CD4-positive, alpha-beta T cell treated with Interleukin-4 for 4 hours (primary cell): ENCODE measurements at regions not wholly inside any gene's neighbourhood (a gene's known extent, or its start where the extent isn't known, plus 50 kb on each side); places are given as distances from the start of the nearest gene placed in this dataset.

Experiments used
- DNase-seq: peaks from one replicate; pipeline ENCODE4 v3.0.0-alpha.2; 2020

GRCh38 chr10:28393956-28394568, 91.2 kb upstream of the MPP7 start:
- peak; percentile 60 for DNase-seq

DNA sequence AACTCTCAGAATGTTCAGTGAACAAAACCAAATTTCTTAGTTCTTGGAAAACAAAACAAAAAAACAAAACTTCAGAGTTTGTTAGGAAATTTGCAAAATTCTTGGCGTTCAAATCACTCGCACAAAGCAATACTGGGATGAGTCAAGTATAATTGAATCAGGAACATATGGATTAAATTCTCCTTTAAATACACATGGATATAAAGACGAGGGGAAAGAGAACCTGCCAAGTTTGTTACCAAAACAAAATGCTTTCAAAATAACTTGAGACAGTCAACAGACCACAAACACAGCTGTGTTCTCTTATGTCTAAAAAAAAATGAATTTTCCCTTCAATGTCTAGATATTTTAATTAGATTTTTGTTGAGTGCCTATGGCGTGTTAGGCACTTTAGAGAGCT, 93.5 kb upstream of the MPP7 start:
- DNase-seq = no peak

DNA sequence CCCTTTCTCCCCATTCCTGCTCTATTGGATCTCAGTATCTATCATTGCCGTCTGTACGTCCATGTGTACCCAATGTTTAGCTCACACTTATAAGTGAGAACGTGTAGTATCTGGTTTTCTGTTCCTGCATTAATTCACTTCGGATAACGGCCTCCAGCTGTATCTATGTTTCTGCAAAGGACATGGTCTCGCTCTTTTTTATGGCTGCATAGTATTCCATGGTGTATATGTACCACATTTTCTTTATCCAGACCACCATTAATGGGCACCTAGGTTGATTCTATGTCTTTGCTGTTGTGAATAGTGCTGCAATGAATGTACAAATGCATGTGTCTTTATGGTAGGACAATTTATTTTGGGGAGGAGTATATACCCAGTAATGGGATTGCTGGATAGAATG, 94.4 kb upstream of the MPP7 start:
- DNase-seq = no peak

- DNase-seq = no peak
These were observed 97.3 kb upstream of the MPP7 start for GRCh38 chr10:28400176-28400575.

DNA sequence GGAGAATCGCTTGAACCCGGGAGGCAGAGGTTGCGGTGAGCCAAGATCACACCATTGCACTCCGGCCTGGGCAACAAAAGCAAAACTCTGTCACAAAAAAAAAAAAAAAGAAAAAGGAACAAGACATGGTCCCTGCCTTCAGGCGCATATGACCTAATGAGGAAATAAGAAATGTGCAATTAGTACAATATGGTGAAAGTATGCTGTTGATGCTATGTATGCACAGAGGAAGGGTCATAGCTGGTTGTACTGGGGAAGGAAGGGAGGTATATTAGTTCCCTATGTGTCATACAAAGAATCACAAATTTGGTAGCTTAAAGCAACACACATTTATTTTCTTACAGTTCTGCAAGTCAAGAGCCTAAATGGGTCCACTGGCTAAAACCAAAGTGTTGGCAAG, 97.8 kb upstream of the MPP7 start:
- no peak for DNase-seq

GRCh38 chr10:28402611-28403073, 99.8 kb upstream of the MPP7 start:
- DNase-seq = peak; percentile 12

- DNase-seq = no peak
These were observed 100.2 kb upstream of the MPP7 start for GRCh38 chr10:28403090-28403489.

- no peak for DNase-seq
These were observed 105.4 kb upstream of the MPP7 start for GRCh38 chr10:28408237-28408777.

GRCh38 chr10:28410420-28411135, 107.7 kb upstream of the MPP7 start:
- no peak for DNase-seq

DNA sequence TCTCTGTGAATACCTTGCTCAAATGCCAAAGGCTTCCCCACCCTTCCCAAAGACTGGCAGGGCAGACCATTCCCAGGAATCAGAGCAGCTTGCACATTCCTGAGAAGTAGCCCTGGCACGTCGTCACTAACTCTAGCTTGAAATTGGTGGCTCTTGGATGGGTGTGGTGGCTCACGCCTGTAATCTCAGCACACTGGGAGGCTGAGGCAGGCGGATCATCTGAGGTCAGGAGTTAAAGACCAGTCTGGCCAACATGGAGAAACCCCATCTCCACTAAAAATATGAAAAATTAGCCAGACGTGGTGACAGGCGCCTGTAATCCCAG, 108.2 kb upstream of the MPP7 start:
- no peak for DNase-seq

DNA sequence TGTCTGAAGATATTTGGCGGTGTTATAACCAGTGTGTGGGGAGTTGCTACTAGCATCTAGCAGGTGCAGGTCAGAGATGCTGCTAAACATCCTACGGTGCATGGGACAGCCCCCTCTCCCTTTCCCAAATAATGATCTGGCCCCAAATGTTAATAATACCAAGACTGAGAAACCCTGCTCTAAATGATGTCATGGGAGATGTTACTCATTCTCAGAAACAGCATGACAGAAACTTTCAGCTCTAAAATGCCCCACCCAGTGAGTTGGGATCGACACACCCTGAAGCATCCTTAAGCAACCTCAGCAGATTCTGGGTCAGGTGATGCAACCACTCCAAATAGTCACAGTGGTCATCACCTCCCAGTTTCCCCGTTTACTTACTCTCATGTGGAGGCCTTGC, 108.8 kb upstream of the MPP7 start:
- DNase-seq = no peak

GRCh38 chr10:28418069-28418468, 114.8 kb upstream of the WAC start:
- DNase-seq = no peak

DNA sequence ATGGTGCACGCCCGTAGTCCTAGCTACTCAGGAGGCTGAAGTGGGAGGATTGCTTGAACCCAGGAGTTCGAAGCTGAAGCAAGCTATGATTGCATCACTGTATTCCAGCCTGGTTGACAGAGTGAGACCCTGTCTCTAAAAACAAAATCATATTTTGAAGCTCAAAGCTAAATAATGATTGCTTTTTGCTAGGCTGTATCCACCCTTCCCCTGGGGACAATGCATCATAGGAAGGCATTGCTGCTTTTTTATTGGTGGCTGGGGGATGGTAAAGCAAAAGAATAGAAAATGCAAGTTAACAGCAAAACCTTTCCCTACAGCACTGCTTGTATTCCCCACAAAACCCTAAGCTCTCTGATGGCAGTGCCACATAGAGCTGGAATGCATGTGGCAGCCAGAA, 107.5 kb upstream of the WAC start:
- no peak for DNase-seq

DNA sequence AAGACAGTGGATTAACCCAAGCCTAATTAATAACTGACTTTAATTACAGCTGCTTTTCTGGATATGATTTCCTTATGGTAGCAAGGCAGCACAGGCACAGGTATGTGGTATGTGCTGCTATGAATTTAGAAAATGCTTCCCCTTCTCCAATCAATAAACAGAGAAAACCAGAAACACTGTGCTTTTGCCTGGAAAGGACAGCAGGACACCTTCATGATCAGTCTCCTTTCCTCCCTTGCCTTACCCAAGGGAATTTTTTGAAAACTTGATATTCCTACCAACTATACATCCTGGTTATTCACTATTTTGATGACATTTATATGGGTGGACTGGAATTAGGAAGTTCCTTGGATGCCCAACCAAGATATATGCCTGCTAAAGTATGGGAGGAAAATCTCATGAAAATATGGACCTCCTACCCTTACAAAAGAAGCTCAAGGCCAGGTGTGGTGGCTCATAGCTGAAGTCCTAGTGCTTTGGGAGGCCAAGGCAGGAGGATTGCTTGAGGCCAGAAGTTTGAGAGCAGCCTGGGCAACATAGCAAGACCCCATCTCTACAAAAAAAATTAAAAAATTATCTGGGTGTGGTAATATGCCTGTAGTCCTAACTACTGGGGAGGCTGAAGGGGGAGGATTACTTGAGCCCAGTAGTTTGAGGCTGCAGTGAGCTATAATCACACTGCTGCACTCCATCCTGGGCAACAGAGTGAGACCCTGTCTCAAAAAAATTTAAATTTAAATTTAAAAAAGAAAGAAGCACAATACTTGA, 106.3 kb upstream of the WAC start:
- no peak for DNase-seq

DNA sequence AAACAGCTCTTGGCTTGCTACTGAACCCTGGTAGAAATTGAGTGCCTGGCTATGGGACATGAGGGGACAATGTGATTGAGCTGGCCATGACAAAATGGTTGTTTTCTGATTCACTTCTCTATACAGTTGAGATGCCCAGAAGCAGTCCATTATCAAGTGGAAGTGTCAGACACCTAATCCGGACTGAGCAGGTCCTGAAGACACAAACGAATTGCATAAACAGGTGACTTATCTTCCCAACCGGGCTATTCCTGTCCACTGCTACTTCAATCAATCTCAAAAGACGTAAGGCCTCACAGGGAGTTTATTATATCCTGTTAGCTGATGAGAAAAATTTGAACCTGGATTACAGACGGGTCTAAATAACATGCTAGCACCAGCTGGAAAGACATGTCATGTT, 105.5 kb upstream of the WAC start:
- no peak for DNase-seq

DNA sequence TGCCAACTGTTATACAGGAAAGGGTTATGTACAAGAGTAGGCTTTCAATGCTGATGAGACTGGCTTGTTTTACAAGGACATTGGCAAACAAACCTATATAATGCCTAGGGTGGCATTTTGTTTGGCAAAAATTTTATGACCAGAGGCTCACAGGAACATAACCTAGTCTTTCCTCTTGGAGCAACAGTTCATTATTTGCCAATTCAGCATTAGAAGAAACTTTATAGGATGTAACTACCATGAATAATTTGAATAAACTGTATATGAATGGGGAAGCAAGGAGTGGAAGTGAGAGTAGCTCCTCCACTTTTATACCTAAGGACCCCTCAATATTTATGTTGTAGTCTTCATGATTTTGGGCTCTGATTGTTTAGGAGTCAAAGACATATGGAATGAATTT, 103.9 kb upstream of the WAC start:
- DNase-seq = no peak

- DNase-seq = no peak
These were observed 103.2 kb upstream of the WAC start for GRCh38 chr10:28429573-28430216.

GRCh38 chr10:28431139-28431538, 101.8 kb upstream of the WAC start:
- no peak for DNase-seq

- peak; percentile 48 for DNase-seq
These were observed 100.7 kb upstream of the WAC start for GRCh38 chr10:28432210-28432676.

- DNase-seq = no peak
These were observed 98.9 kb upstream of the WAC start for GRCh38 chr10:28434063-28434462.

- DNase-seq = no peak
These were observed 90.5 kb upstream of the WAC start for GRCh38 chr10:28442403-28442802.

DNA sequence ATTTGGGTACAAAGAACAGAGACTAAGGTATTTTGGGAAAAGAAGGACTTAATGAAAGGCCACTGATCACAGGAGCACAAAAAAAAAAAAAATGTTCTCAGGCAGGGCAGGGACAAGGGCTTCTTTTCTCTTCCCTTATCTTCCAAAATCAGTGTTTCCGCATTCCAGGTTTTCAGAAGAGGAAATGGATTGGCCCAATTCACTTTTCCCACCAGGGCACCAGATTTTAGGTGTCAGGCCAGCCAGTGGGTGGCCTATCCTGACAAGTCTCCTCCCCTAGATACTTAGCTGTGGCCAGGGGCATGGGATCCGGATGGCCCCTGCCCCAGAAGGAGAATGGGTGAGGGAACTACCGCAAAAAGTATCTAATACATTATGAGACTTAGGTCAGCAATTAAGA, 88.9 kb upstream of the WAC start:
- no peak for DNase-seq

- DNase-seq = no peak
These were observed 87.4 kb upstream of the WAC start for GRCh38 chr10:28445516-28445915.
